ENCODE measurements at regions not wholly inside any gene's neighbourhood (a gene's known extent, or its start where the extent isn't known, plus 50 kb on each side); places are given as distances from the start of the nearest gene placed in this dataset.

GRCh38 chr3:1752205-1752604, 346.5 kb upstream of the CNTN4 start:
- H3K36me3 ChIP-seq (ENCODE audit: control insufficient read depth in 2 of 2, extremely low read depth in 1 of 2, insufficient read depth in 2 of 2, low read length in 2 of 2), result no peaks in the 10 kb centered on the region
- BruUV-seq (replicated peaks), result no TSS peak
- H2AFZ ChIP-seq (ENCODE audit: low read depth, low read length), result no peak overlapping the region
- H3K9me1 ChIP-seq (replicated peaks; ENCODE audit: control insufficient read depth, extremely low read depth, insufficient read depth, low read length), result no peaks in the 10 kb centered on the region
- no peaks in the 10 kb centered on the region for H3K4me1 ChIP-seq (ENCODE audit: control insufficient read depth, extremely low read depth, insufficient read depth, low read length)
- no peak overlapping the region for H3K9ac ChIP-seq (replicated peaks; ENCODE audit: extremely low read depth, insufficient read depth, low read length)
- ChIA-PET CTCF (no interaction called here), POLR2A (no interaction called here)
- no peaks in the 10 kb centered on the region for H3K79me2 ChIP-seq (ENCODE audit: control insufficient read depth, insufficient read depth, low read length)
- no peaks in the 10 kb centered on the region for H3K27me3 ChIP-seq (ENCODE audit: control insufficient read depth in 2 of 2, insufficient read depth in 2 of 2, low read length in 2 of 2)
- TF ChIP-seq EZH2 (IDR thresholded peaks at IDR 0.05; ENCODE audit: borderline replicate concordance, low read depth, low read length, severe bottlenecking) (no peak), MAX (IDR thresholded peaks at IDR 0.05; ENCODE audit: insufficient read depth, insufficient read length) (no peak), FOS (IDR thresholded peaks at IDR 0.05; ENCODE audit: borderline replicate concordance, insufficient read depth, low read length) (no peak), POLR2AphosphoS5 (IDR thresholded peaks at IDR 0.05; ENCODE audit: insufficient read depth, low read depth, low read length) (no peak), JUN (IDR thresholded peaks at IDR 0.05; ENCODE audit: borderline replicate concordance, insufficient read depth, insufficient read length, low read depth) (no peak), GATA2 (IDR thresholded peaks at IDR 0.05; ENCODE audit: insufficient read depth, insufficient read length, low read depth, low read length) (no peak), CTCF (IDR thresholded peaks at IDR 0.05; ENCODE audit: extremely low read depth in 1 of 2, insufficient read depth in 1 of 2, low read depth in 1 of 2, low read length in 2 of 2) (no peak), MYC (IDR thresholded peaks at IDR 0.05; ENCODE audit: low read depth, low read length) (no peak), POLR2A (IDR thresholded peaks at IDR 0.05; ENCODE audit: low read depth, low read length) (no peak)
- no peak overlapping the region for H3K27ac ChIP-seq (ENCODE audit: insufficient read depth, low read depth, low read length)
- peaks cover 4% of the 10 kb centered on the region for H3K9me3 ChIP-seq (replicated peaks; ENCODE audit: control insufficient read depth, insufficient read depth, low read length)
- H3K4me3 ChIP-seq (replicated peaks in 1 of 3; ENCODE audit: insufficient read depth in 1 of 3, low read depth in 1 of 3, low read length in 3 of 3), result no peak overlapping the region
- dilution Hi-C loops (cut with MboI; ENCODE audit: extremely low pct_ligation_motif_present, low sequenced_read_pairs) (no loop called here), intact Hi-C loops (cut with micrococcal nuclease) (no loop called here)
- H3K4me2 ChIP-seq (ENCODE audit: insufficient read depth, low read length), result no peak overlapping the region
- DNase-seq (ENCODE audit: low read depth, low spot score), result no peak
- H4K20me1 ChIP-seq (replicated peaks; ENCODE audit: control insufficient read depth, extremely low read depth, insufficient read depth, low read length), result no peaks in the 10 kb centered on the region
- FAIRE-seq, result no peak
